GM13977 (cell line): ENCODE measurements at regions not wholly inside any gene's neighbourhood (a gene's known extent, or its start where the extent isn't known, plus 50 kb on each side); places are given as distances from the start of the nearest gene placed in this dataset.

ENCODE experiments used
- DNase-seq: peaks from one replicate; pipeline ENCODE4 v3.0.0; 2012; ENCODE audit warnings: low spot score
- in situ Hi-C: fragments of 300-500 bp; cut with MboI; formaldehyde crosslinking; loops from one replicate; pipeline ENCODE4 v1.12.0; 2022; ENCODE audit warnings: low sequenced_read_pairs, low pct_unique_long_range_greater_than_20kb, mixed read lengths, inconsistent platforms; ENCODE audit not compliant: unreplicated experiment
- TF ChIP-seq, protein P1 (sequence below): IDR thresholded peaks from 2 replicates; pipeline ENCODE4 v1.5.1; 2012; ENCODE audit warnings: mild to moderate bottlenecking, control low read depth; ENCODE audit not compliant: insufficient read depth; ENCODE audit errors: extremely low read depth, missing control alignments

GRCh38 chr18:42525905-42526304 lies 570.9 kb downstream of the PIK3C3 start:
- in situ Hi-C loops, result no loop called here
- TF ChIP-seq, protein P1, sequence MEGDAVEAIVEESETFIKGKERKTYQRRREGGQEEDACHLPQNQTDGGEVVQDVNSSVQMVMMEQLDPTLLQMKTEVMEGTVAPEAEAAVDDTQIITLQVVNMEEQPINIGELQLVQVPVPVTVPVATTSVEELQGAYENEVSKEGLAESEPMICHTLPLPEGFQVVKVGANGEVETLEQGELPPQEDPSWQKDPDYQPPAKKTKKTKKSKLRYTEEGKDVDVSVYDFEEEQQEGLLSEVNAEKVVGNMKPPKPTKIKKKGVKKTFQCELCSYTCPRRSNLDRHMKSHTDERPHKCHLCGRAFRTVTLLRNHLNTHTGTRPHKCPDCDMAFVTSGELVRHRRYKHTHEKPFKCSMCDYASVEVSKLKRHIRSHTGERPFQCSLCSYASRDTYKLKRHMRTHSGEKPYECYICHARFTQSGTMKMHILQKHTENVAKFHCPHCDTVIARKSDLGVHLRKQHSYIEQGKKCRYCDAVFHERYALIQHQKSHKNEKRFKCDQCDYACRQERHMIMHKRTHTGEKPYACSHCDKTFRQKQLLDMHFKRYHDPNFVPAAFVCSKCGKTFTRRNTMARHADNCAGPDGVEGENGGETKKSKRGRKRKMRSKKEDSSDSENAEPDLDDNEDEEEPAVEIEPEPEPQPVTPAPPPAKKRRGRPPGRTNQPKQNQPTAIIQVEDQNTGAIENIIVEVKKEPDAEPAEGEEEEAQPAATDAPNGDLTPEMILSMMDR, result no peak
- no peak for DNase-seq

DNA sequence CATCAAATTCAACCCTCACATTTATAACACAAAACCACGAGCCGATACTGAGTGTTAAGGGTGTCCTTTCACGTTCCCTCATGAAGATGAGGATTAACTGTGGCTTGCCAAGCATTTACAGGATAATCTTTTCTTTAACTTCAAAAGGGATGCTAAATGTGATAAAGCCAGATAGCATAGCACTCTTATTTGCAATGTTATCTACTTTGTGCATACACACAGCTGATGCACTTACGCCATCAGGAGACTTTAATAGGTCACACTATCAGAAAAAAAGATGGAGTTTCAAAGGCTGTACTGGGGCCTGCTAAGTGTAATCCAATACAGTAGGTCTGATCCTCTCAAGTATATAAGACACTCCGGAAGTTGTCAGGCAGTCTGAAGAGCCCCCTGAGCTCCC lies 572.7 kb downstream of the PIK3C3 start:
- in situ Hi-C loops, result no loop called here

DNA sequence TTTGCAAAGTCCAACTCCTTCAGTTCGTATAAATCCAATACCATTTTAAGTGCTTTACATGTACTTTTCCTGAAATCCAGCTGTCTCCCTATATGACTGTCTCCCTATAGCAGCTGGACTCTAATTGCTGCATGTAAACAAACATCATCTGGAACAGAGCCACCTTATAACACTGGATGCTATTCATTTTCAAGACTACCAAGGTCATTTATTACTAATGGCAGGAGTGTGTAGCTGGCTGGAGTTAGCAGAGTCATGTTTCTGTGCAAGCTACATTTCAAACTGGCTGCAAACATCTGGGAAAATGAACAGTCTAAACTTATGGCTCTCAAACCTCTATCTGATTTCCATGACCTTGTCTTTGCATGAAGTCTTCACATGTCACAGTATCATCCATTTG lies 575.2 kb downstream of the PIK3C3 start:
- TF ChIP-seq, protein P1, result no peak
- in situ Hi-C loops, result no loop called here
- DNase-seq, result no peak

More for the DNA sequence above, 572.7 kb downstream of the PIK3C3 start:
- TF ChIP-seq, protein P1, result no peak
- no peak for DNase-seq

GRCh38 chr18:42532119-42532518 lies 577.1 kb downstream of the PIK3C3 start:
- in situ Hi-C loops, result no loop called here
- no peak for DNase-seq
- TF ChIP-seq, protein P1, result no peak

GRCh38 chr18:42533009-42533575 lies 578.1 kb downstream of the PIK3C3 start:
- in situ Hi-C loops, result no loop called here
- no peak for DNase-seq
- TF ChIP-seq, protein P1, result no peak

DNA sequence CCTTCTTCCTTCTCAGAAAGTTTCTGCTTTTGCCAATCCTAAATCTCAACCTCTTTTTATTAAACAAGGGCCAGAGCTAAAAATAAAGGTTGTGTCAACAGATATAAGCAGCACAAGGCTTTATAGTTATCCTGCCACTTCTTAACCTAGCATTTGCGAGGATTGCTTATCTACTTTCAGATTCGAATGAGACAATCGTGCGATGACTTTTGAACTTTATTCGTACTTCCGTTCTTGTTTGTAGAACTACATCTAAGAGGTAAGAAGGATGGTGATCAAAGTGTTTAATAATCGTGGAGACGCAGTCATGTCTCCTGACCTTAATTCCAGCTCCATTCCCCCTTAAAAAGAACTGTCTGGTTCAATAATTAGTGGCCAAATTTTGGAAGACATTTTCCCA lies 578.6 kb downstream of the PIK3C3 start:
- no peak for DNase-seq

More for the DNA sequence above, 578.6 kb downstream of the PIK3C3 start:
- in situ Hi-C loops, result no loop called here
- TF ChIP-seq, protein P1, result no peak
